NOMO-1 (cell line): ENCODE measurements at regions not wholly inside any gene's neighbourhood (a gene's known extent, or its start where the extent isn't known, plus 50 kb on each side); places are given as distances from the start of the nearest gene placed in this dataset.
"Not testable (repeated sequence)": the region's sequence is repeated elsewhere in the genome, so short reads cannot be mapped to it uniquely, and the experiment has no call there.

Experiments
- DNase-seq, 2 experiments: peaks; one replicate each; lab custom pipeline; 2025; ENCODE audit not compliant: unreplicated experiment in 2 of 2; lab: John Stamatoyannopoulos, UW

GRCh38 chr1:70490153-70490552, 79.1 kb downstream of the CTH start:
- no peak for DNase-seq

- DNase-seq: no peak
Measured at GRCh38 chr1:70495370-70495769, 84.3 kb downstream of the CTH start.

- DNase-seq: no peak
Measured at GRCh38 chr1:70496181-70496580, 85.1 kb downstream of the CTH start.

GRCh38 chr1:70497152-70497551, 86.1 kb downstream of the CTH start:
- DNase-seq: no peak

GRCh38 chr1:70498666-70499065, 87.6 kb downstream of the CTH start:
- DNase-seq: peak; percentile 24 to 78

- peak; percentile 7 to 33 for DNase-seq
Measured at GRCh38 chr1:70499695-70500094, 88.6 kb downstream of the CTH start.

- DNase-seq: no peak
Measured at GRCh38 chr1:70503358-70503757, 92.3 kb downstream of the CTH start.

GRCh38 chr1:70504176-70504820, 93.2 kb downstream of the CTH start:
- DNase-seq: peak in 1 of 2 experiments; percentile 33

- DNase-seq: no peak
Measured at GRCh38 chr1:70504821-70505193, 93.7 kb downstream of the CTH start.

GRCh38 chr1:70507991-70508390, 96.9 kb downstream of the CTH start:
- DNase-seq: not testable (repeated sequence)

GRCh38 chr1:70509996-70510876, 99.2 kb downstream of the CTH start:
- DNase-seq: peak; percentile 66 to 96

GRCh38 chr1:70517444-70517843, 106.4 kb downstream of the CTH start:
- no peak for DNase-seq

GRCh38 chr1:70518106-70518505, 107.0 kb downstream of the CTH start:
- DNase-seq: no peak

GRCh38 chr1:70528590-70529333, 117.7 kb downstream of the CTH start:
- DNase-seq: peak in 1 of 2 experiments; percentile 5

- no peak for DNase-seq
Measured at GRCh38 chr1:70536708-70537366, 125.8 kb downstream of the CTH start.

- no peak for DNase-seq
Measured at GRCh38 chr1:70537788-70538187, 126.7 kb downstream of the CTH start.

GRCh38 chr1:70542030-70542429, 131.0 kb downstream of the CTH start:
- DNase-seq: no peak

- no peak for DNase-seq
Measured at GRCh38 chr1:70542856-70543255, 131.8 kb downstream of the CTH start.

GRCh38 chr1:70546726-70547125, 135.7 kb downstream of the CTH start:
- DNase-seq: no peak

- no peak for DNase-seq
Measured at GRCh38 chr1:70552662-70553566, 141.8 kb downstream of the CTH start.
